AG20443 (cell line): ENCODE measurements at regions not wholly inside any gene's neighbourhood (a gene's known extent, or its start where the extent isn't known, plus 50 kb on each side); places are given as distances from the start of the nearest gene placed in this dataset.

Source experiments
- DNase-seq: peaks from one replicate; pipeline ENCODE4 v3.0.0; 2012; ENCODE audit warnings: low spot score, mixed read lengths

DNA sequence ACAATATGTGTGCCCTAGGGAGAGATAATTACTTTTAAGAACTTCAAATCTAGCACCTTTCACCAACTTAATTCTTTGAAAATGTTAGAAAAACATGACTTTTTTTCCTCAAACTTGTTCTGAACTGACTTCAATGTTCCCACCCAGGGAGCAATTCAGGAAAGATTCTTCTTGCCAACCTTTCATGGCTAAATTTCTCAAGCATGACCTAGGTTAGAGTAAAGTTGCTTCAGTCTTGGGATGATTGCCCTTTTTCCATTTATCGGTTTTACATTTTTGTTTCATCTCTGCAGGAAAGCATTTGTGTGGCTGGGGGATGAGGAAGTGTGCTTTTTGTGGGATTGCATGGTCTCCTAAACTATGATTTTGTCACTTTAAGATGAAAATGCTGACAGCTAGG, 647.7 kb downstream of the LTN1 start:
- no peak for DNase-seq

DNA sequence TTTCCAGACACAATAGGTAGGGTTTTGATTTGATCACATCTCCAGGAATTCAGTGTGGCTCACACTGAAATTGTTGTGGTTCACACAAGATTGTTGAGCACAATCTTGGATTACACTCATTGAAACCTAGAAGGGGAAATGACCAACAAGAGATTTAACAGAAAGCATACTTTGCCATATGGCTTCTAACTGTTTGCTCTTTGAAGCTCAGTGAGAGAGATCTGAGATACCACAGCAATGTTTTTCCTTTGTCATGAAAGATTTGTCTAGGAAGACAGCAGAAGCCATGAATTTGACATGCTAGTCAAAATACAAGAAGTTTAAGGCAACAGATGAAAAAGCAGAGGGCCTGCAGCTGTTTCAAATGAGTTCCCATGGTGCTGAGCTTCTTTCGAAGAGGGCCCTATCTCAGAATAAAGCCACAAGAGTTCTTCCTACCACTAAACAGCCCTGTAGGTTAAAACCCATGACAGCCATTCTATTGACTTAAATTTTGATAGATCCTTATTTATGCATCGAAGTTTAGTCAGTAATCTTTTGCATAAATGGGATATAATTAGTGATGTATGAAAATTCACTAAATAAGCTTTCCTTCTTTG, 650.4 kb downstream of the LTN1 start:
- no peak for DNase-seq

DNA sequence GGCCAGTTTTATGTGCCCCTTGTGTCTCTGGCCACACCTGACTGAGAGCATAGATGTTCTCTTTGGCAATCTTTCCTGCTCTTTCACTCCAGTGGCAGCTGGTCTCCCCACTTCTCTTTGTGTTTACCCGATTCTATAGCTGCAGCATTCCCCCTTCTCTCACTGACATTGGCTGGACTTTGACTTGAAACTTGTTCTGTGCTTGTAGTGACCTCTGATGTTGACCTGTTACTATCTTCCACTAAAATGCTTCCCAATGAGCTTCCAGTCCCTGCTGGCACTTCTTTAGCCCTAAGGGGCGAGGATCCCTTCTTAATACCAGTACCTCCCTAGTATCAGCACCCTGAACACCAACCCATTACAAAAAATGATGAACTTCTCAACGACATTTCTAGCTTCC, 653.3 kb downstream of the LTN1 start:
- no peak for DNase-seq

DNA sequence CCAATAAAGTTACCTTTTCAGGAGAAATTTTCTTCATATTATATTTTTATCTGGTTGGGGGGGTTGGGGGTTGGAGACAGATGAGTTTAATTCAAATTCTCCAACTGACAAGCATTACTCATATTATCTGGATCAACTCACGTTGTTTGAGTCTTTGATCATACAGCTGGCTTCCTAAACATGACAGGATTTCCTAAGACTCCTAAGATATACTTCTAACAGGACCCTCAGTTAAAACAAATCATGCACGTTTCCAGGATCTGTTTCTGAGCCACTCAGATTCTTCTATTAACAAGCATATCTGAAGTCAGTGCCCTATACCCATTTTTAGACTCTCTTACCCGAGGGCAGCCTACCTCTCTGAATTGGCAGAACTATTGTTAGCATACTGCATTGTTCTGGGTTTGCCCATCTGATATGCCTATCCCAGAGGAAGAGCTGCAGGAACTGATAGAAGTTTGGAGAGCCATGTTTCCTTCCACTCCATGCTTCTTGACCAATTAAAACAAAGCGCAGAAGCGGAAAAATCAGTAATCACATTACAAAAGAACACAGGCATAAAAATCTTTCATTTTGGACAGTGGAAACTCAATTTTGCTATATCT, 653.9 kb downstream of the LTN1 start:
- no peak for DNase-seq

DNA sequence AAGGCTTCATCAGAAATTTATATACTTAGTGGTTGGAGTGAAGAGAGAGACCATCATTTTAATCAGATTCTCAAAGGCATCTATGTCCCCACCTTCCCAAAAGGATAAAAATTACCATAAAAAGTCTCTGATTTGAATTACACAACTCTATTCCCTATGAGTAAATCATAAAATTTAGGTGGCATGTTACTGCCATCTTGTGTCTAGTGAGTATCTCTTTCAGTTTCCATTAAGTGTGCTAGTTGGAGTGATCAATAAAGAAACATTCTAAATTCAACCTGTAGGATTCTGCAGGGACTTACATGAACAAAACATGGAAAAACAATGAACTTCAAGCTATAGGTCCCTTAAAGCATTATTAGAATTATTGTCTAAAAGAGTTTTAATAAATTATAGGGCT, 655.4 kb downstream of the LTN1 start:
- no peak for DNase-seq

DNA sequence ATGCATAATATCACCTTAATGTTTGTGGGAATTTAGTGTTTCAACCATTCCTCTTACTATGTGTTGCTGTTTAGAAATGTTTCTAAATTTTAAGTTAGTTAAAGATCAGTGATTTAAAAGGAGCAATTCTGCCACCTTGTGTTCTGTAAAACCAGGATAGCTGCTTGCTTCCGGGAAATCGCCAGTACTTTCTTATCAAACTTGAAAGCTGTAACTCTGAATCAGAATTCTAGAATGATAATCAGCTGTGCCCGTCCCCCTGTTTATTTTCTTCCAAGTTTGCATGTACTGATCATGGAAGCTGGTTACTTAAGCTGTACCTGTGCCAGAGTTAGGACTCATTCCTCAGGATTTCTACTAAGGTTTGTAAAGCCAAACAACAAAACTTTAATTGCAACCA, 656.4 kb downstream of the LTN1 start:
- DNase-seq = peak; percentile 44

DNA sequence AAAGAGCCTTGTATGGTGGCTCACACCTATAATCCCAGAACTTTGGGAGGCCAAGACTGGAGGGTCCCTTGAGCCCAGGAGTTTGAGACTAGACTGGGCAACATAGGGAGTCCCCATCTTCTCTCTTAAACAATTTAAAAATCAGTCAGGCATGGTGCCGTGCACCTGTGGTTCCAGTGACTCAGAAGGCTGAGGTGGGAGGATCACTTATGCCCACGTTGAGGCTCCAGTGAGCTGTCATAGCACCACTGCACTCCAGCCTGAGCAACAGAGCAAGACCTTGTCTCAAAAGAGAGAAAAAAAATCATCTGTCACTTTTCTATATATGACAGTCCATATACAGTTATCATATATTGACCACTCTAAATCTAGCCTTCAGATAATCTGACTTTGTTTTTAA, 658.3 kb downstream of the LTN1 start:
- DNase-seq = no peak

DNA sequence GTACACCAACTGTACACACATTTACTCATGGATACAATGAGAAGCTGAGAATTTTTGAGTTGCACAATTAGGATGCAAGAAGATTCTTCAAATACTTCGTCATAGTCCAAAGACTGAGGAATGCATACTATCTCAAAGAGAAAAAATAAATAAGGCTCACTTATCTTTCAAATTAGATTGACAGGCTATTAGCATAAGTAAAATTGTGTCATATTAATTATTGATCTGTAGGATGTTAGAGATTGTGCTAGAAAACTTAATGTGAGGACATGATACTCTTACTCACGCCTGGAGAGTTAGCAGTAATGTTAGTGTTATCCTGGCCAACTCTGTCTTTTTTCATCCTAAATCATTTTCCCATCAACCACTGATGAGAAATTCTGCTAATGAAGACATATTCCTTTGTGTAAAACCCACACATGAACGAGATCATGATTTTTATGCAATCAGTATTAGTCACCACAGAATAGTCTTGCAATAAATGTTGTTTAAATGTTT, 659.0 kb downstream of the LTN1 start:
- peak; percentile 20 for DNase-seq

DNA sequence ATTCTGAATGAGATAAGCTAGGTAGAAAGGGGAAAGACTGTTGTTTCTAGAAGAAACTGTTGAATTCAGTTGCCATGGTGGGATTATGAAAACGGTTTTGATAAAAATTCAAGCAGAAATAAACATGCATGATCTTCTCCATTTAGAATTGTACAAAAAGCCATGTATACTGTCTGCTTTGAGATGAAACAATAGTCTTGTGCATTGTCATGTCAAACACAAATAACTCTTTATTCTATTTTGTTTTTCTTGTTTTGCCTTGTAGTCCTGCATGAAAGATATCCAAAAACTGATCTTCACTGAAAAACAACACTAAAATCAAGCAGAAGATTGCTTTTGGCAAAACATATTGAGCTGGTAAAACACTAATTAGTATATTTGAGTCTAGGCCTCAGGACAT, 659.9 kb downstream of the LTN1 start:
- no peak for DNase-seq

DNA sequence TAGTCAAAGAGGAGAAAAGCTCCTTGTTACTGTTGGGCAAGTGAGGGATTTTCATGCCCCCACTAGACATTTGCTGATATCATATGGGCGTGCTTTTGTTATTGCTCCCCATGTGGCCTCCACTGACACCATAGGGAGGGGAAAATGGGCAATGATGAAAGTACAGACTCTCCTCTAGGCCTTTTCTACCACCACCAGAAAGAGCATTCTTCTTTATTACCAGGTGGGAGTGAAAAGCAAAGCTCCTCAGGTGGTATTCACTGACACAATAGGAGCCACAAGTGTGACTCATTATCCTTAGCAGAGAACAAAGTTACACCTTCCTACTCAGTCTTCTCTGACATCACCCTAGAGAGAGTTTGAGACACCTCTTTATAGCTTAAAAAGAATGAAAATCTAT, 667.1 kb downstream of the LTN1 start:
- no peak for DNase-seq

DNA sequence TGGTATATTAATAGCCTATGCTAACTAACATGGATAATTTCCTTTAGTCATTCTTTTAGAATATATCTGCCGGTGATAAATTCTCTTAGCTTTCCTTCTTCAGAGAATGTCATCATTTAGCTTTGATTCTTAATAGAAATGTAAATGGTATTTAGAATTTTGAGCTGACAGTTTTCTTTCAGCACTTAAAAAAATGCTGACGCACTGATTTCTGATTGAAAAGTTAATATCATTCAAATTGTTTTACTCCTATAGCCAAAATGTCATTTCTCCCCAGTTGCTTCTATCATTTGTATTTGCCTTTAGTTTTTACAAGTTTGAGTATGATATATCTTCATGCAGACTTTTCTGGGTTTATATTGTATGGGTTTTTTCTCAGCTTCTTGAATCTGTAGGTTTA, 668.0 kb downstream of the LTN1 start:
- no peak for DNase-seq

DNA sequence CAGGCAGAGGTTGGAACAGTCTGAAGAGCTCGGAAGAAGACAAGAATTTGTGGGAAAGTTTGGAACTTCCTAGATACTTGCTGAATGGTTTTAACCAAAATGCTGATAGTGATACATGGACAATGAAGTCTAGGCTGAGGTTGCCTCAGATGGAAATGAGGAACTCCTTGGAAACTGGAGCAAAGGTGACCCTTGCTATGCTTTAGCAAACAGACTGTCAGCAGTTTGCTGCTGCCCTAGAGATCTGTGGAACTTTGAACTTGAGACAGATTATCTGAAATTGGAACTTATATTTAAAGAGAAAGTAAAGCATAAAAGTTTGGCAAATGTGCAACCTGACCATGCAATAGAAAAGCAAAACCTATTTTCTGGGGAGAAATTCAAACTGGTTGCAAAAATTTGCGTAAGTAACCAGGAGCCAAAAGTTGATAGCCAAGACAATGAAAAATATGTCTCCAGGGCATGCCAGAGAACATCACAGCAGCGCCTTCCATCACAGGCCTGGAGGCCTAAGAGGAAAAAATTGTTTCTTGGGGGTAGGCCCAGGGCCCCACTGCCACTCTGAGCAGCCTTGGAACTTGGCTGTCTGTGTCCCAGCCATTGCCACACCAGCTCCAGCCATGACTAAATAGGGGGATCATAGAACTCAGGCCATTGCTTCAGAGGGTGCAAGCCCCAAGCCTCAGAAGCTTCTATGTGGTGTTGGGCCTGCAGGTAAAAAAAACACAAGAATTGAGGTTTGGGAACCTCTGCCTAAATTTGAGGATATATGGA, 675.3 kb downstream of the LTN1 start:
- DNase-seq = no peak

DNA sequence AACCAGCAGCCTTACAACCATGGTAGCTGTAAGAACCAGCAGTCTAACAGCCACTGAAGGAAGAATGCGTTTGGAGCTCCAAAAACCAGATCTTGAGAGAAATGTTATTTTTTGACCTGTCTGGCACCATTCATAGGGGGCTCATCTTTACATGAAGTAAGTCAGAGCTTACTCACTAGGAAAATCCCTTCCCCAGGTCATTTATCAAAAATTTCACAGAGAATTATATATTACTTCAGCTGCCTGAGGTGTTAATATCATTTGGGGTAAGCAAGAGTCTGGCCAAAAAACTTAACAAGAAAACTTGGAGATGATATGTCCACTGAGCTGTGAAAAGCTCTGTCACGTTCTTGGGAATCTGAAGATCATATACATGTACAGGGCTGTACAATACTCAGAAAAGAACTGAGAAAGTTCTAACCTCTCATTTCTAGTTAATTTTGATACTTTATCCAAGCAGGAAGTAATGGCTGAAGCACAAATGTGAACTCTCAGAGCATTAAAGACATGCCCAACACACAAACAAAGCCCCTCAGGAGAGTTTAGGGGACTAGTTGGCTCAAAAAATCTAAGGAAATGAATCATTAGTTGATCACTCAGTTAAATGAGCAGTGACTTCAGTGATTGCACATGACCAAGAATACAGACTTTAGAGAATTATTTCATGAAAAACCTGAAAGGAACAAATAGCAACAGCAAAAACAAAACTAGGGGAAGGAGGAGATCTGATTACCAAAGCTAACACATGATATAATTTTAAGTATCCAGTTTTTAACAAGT, 681.1 kb downstream of the LTN1 start:
- DNase-seq = no peak

DNA sequence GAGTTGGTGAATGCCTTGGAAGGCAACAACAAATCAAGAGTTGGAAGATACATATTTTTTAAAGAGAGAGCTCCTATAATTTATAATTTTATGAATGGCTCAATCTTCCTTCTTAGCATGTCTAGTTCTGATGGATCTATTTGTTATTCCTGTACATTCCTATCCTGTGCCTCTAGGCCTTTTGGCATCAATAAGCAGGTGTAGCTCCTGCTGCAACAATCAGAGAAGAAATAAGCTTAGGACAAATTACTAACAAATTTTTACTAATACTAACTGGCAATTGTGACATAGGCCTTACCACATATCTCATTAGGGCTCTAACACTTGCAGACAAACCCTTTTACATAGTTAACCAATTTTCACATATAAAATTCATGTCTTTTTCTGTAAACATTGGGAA, 682.0 kb downstream of the LTN1 start:
- no peak for DNase-seq

DNA sequence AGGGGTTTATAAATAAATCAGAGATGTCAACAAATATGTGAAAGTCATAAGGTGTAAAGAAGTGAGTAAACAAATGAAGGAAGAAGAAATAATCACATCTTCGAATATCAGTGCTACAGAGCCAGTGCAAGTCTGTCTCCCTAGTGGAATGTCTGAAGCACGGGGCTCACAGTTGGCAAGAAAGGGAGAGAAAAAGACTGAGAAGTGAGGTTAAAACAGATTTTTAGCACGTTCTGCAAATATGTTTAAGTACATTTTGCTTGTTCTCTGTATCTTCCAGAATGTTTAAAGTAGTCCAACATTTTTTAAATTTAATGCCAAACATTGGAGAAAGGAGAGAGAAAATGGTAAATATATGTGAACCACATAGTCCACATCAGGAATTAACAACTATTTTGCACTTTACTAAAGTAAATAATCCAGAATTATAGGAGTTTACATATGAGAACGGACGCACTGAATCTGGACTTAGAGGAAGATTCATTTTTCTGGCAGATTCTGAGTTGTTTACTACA, 682.4 kb downstream of the LTN1 start:
- DNase-seq = no peak

DNA sequence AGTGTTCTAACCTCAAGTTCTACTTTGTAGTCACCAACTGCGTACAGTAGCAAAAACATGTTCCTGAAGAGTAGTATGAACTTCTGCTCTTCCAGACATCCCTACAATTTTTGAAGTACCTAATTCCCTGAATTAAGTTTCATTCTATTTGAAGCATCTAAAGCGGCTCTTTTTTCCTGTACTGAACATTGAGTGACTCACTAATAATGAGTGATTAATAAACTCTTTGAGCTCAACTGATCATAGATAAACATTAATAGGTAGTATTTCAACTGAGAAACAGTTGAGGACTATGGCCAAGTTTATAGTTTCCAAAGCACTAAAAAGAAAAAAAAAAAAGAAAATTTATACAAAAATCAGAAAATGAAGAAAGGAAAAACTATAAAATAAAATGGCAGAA, 683.1 kb downstream of the LTN1 start:
- DNase-seq = no peak

DNA sequence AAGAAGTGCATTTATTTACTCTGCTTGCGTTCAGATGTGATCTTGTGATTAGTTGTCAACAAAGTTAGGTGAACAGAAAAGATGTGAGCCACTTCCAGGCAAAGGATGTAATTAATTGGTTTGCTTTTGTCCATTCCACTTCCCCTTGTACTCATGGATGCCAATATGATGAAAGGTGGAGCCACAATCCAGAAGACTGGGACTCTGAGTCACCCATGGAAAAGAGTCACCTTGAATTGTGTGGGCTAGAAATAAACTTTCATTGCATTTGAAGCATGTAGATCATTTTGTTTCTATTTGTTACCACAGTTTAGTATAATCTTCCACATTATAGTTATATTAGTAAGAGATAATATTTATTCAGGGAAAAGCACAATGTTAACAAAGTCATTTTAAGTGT, 684.2 kb downstream of the LTN1 start:
- DNase-seq = no peak

DNA sequence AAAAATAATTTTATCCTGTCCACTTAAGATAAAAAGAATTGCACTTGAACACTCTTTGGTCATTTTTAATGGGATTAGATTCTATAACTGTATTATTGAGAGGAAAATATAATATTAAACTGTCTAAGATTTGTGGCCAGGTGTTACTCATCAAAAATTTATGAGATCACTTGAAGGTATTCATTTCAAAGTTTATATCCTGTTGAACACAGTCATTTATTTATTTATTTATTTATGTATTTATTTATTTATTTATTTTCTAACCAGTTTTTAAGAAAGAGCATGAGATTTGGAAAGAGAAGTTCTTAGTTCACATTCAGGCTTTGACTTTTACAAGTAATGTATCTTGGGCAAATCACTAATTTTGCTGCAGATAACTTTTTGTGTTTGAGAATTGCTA, 692.7 kb downstream of the LTN1 start:
- DNase-seq = no peak

DNA sequence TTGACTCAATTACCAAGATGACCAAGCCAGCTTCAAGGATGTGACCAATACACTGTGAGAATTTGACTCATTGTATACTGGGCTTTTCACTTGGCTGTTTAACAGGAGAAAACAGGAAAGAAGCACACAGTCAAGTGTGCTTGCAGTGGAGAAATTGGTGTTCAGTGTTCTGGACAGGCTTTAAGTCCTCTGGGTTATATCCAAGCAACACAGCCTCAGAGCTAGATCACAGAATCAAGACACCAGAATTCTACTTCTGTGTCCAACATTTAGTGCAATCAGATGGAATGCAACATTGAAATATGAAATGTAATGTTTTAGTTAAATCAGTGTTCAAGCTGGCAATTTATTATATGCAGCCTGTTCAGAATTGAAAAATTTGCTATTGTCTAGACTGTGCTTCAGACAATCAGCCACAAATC, 694.4 kb downstream of the LTN1 start:
- DNase-seq = peak; percentile 32

DNA sequence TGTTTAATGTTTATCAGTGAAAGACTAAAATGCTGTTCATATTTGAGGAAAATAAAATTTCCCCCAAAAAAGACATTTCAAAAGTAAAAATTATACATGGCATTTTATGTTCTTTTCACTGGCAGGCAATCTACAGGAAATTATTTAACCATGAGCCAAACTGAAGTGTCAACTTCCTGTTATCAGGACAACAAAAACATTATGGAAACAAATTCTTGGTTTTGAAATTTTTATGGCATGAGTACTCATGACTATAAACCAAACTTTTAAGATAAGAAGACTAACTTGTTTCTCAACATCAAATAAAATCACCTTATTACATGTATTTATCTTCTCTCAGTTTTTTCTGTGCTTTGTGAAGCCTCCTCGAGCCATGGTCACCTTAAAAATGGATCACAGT, 698.6 kb downstream of the LTN1 start:
- peak; percentile 19 for DNase-seq

DNA sequence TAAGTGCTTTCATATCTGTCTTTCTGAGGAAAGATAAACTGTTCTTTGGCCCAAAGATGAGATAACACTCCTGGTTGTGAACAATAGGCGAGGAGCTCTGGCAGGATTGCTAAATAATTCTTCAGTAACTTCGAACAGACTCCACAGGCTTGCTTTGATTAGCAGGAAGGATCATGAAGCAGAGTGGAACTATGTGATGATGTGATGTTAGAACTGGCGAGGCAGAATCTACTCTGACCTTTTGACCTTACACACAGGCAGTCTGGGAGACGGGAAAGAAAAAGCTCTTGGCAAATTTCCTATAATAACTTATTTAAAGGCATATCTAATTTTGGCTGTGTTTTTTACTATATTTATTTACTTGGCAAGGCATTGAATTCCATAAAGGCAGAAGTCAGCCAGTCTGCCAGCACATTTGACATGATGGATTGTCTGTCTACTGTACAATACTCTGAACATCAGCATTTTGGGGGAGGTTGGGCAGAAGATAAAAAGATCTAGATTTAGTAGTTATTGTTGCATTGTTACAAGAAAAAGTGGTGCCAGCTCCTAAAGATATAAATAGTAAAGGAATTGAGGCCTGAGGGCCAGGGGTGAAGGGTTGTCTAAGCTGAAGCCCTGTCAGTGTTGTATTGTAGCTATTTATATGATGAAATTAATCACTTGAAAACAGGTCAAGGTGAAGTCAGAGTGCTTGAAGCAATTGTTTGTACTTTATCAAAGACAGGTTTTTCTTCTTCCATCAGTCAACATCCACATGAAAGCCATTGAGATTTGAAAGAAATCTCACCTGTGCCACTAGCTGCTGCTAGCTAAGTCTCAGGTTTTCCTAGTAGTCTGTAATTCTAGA, 708.8 kb downstream of the LTN1 start:
- peak; percentile 54 for DNase-seq

DNA sequence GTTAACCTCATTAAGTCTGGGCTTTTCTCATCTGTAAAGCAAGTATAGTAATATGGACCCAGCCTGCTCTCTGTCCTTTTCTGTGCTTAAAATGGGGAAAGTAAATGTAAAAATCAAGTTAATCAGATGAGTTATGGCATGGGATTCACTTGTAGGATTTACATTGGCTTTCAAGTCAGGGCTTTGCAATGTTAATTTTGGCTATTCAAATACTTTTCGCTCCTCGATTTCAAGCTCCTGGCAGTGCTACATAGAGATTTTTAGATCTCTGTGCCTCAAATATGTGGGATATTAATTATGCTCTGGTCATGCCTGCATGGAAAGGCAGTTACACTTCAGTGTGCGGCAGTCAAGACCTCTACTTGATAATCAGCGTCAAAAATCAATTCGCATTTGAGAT, 709.8 kb downstream of the LTN1 start:
- no peak for DNase-seq
